Naive thymus-derived CD4-positive, alpha-beta T cell (primary cell): ENCODE measurements at regions not wholly inside any gene's neighbourhood (a gene's known extent, or its start where the extent isn't known, plus 50 kb on each side); places are given as distances from the start of the nearest gene placed in this dataset.

ENCODE experiments used
- ATAC-seq: fragments of 150-1000 bp; cut with Tn5 transposase; 2 replicates; pipeline ENCODE4 v1.10.0; 2021; ENCODE audit warnings: mild to moderate bottlenecking, moderate library complexity
- CTCF ChIA-PET: fragments of 350-600 bp; sonication (Branson Sonifier 250); formaldehyde crosslinking; loops from one replicate; lab custom pipeline; 2021; ENCODE audit warnings: antibody characterized with exemption; lab: Charles Lee
- POLR2A ChIA-PET: fragments of 350-600 bp; sonication (Branson Sonifier 250); formaldehyde crosslinking; loops from one replicate; lab custom pipeline; 2021; ENCODE audit warnings: antibody characterized with exemption, inconsistent platforms; lab: Charles Lee
- DNase-seq, 9 donors: peaks; one replicate each; pipeline versions ENCODE4 v3.0.0 to v3.0.0-alpha.2; 2020 to 2022; ENCODE audit warnings: mixed read lengths in 1 of 9
- H3K27ac ChIP-seq: one replicate; pipeline ENCODE4 v1.7.0; 2013; ENCODE audit warnings: mild to moderate bottlenecking, low read depth, low read length, moderate library complexity
- H3K27me3 ChIP-seq, 2 donors: one replicate each; pipeline ENCODE4 v1.7.0; 2013; ENCODE audit warnings: low read length in 2 of 2, mild to moderate bottlenecking in 2 of 2, moderate library complexity in 2 of 2; ENCODE audit not compliant: control insufficient read depth in 2 of 2, insufficient read depth in 2 of 2
- H3K36me3 ChIP-seq, 3 experiments: 1 replicate in 2 of 3; 2 replicates in 1 of 3; pipeline ENCODE4 v1.7.0; 2013; ENCODE audit warnings: low read length in 3 of 3, mild to moderate bottlenecking in 3 of 3, moderate library complexity in 1 of 3; ENCODE audit not compliant: insufficient read depth in 3 of 3, control insufficient read depth in 2 of 3
- H3K4me1 ChIP-seq, 2 donors: one replicate each; pipeline ENCODE4 v1.7.0; 2013; ENCODE audit warnings: low read length in 2 of 2, mild to moderate bottlenecking in 2 of 2, moderate library complexity in 1 of 2; ENCODE audit not compliant: control insufficient read depth in 2 of 2, insufficient read depth in 2 of 2
- H3K4me3 ChIP-seq: 2 replicates; pipeline ENCODE4 v1.7.0; 2013; ENCODE audit warnings: mild to moderate bottlenecking, low read length
- H3K9me3 ChIP-seq, 3 experiments: 1 replicate in 2 of 3; 2 replicates in 1 of 3; pipeline ENCODE4 v1.7.0; 2013; ENCODE audit warnings: low read length in 3 of 3; ENCODE audit not compliant: control insufficient read depth in 2 of 3
- H3K27ac Mint-ChIP-seq, 9 donors: one replicate each; pipeline ENCODE4 v1.8.0; 2020 to 2022; ENCODE audit warnings: mixed read lengths in 9 of 9, mild to moderate bottlenecking in 8 of 9, moderate library complexity in 5 of 9, inconsistent platforms in 2 of 9
- H3K27me3 Mint-ChIP-seq, 5 donors: one replicate each; pipeline ENCODE4 v1.8.0; 2021 to 2022; ENCODE audit warnings: mixed read lengths in 5 of 5, mild to moderate bottlenecking in 1 of 5
- H3K36me3 Mint-ChIP-seq, 5 donors: one replicate each; pipeline ENCODE4 v1.8.0; 2020 to 2022; ENCODE audit warnings: mixed read lengths in 5 of 5, mild to moderate bottlenecking in 3 of 5, inconsistent platforms in 1 of 5
- H3K4me1 Mint-ChIP-seq, 7 donors: one replicate each; pipeline ENCODE4 v1.8.0; 2020 to 2022; ENCODE audit warnings: mixed read lengths in 7 of 7, mild to moderate bottlenecking in 3 of 7, inconsistent platforms in 1 of 7
- H3K4me3 Mint-ChIP-seq, 10 donors: one replicate each; pipeline ENCODE4 v1.8.0; 2020 to 2022; ENCODE audit warnings: mild to moderate bottlenecking in 10 of 10, mixed read lengths in 10 of 10, moderate library complexity in 6 of 10, inconsistent platforms in 2 of 10
- H3K9me3 Mint-ChIP-seq, 11 donors: one replicate each; pipeline ENCODE4 v1.8.0; 2020 to 2022; ENCODE audit warnings: mixed read lengths in 11 of 11, mild to moderate bottlenecking in 4 of 11, inconsistent platforms in 1 of 11, moderate library complexity in 1 of 11
- intact Hi-C, 2 donors: fragments of 100-400 bp; cut with micrococcal nuclease; formaldehyde crosslinking; loops; one replicate each; pipeline ENCODE4 v1.15.1; 2023

DNA sequence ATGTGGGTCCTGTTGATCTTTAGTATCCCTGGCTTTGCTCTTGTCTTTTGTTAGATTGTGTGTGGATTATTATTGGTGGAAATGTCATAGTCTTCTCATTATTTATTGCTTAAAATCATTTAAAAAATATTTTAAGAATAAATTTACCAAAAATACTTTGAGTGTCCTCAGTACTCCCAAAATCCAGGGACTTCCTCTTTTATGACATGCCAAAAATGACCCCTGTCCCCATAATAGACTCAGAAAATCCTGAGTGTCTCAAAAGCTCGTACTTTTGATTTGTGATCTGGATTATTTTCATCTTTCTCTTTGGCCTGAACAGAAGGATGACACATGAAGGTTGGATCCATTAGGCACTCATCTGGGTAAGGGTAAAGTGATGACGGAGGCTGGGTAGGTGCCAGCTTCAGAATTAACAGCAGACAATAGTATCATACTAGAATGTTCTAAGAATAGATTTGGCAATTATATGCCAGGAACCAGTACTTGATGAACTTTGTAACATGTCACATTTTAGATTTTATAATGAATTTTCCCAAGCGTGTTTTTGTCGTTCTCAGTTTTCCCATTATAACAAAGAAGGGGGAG is 602.2 kb upstream of the CDH8 start:
- Mint-ChIP-seq H3K4me1 (peaks cover 0 to 5% (median 0%) of the 10 kb centered on the region in 7 donors), H3K27ac (no peak overlapping the region), H3K9me3 (peaks cover 4 to 60% (median 15%) of the 10 kb centered on the region in 11 donors), H3K4me3 (peak overlapping the region in 1 of 10 donors; percentile 15), H3K36me3 (peaks cover 0 to 7% (median 0%) of the 10 kb centered on the region in 5 donors), H3K27me3 (no peaks in the 10 kb centered on the region)
- no peak for DNase-seq
- Histone ChIP-seq H3K27me3 (no peaks in the 10 kb centered on the region), H3K27ac (no peak overlapping the region), H3K9me3 (peaks cover 0 to 15% (median 0%) of the 10 kb centered on the region in 3 experiments), H3K4me1 (no peaks in the 10 kb centered on the region), H3K36me3 (no peaks in the 10 kb centered on the region), H3K4me3 (no peak overlapping the region)
- no peak for ATAC-seq
- intact Hi-C loops, result no loop called here
- CTCF ChIA-PET, result interaction anchor here (0.6 kb wide), 1 partner anchor 284 kb away, joined by 3 read pairs; no protein-coding TSS in a partner anchor
- POLR2A ChIA-PET, result no interaction called here

DNA sequence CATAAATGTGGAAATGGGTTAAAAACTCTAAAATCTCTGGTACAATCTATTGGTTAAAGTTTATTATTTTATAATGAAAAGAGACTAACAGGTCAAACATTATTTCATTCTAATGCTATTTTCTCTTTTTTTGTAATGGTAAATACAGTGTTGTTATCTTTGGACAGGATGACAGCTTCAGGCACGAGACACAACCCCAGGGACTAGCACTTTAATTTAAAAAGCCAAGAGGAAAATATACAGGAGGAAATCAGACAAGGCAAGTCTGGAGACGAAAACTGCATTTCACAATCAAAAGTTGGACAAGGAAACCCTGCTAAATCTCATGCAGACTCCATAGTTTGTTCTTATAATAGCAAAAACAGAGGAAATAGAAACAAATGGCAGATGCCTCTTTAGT is 589.1 kb upstream of the CDH8 start:
- Histone ChIP-seq H3K27ac (no peak overlapping the region), H3K27me3 (no peaks in the 10 kb centered on the region), H3K36me3 (no peaks in the 10 kb centered on the region), H3K4me1 (no peaks in the 10 kb centered on the region), H3K4me3 (no peak overlapping the region), H3K9me3 (peaks cover 0 to 3% (median 0%) of the 10 kb centered on the region in 3 experiments)
- CTCF ChIA-PET, result no interaction called here
- POLR2A ChIA-PET, result no interaction called here
- no peak for ATAC-seq
- Mint-ChIP-seq H3K36me3 (no peaks in the 10 kb centered on the region), H3K4me1 (no peaks in the 10 kb centered on the region), H3K4me3 (no peak overlapping the region), H3K27ac (no peak overlapping the region), H3K27me3 (no peaks in the 10 kb centered on the region), H3K9me3 (peaks cover 0 to 46% (median 12%) of the 10 kb centered on the region in 11 donors)
- intact Hi-C loops, result no loop called here
- DNase-seq, result no peak

DNA sequence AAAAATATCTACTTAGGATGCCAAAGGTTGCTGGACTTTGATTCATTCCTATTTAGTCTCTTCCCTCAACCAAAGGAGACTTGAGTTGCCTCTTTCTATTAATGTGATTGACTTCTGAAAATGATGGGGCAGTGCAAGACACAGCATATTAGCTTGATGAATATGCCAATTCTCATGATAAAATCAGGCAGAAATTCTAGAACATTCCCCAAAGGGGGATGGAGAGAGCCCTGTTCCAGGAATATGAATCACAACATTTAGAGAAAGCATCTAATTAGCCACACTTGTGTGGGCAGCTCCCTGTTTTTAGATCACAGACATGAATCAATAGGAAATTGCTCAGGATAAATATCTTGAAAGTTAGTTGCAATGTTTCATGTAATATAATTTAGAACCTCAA is 584.0 kb upstream of the CDH8 start:
- Histone ChIP-seq H3K4me1 (no peaks in the 10 kb centered on the region), H3K27me3 (no peaks in the 10 kb centered on the region), H3K4me3 (no peak overlapping the region), H3K27ac (no peak overlapping the region), H3K36me3 (no peaks in the 10 kb centered on the region), H3K9me3 (peaks cover 0 to 8% (median 0%) of the 10 kb centered on the region in 3 experiments)
- no peaks in the 10 kb centered on the region for H3K27me3 Mint-ChIP-seq
- peaks cover 0 to 3% (median 0%) of the 10 kb centered on the region in 5 donors for H3K36me3 Mint-ChIP-seq
- POLR2A ChIA-PET, result no interaction called here
- CTCF ChIA-PET, result no interaction called here
- H3K4me1 Mint-ChIP-seq, result no peaks in the 10 kb centered on the region
- H3K4me3 Mint-ChIP-seq, result no peak overlapping the region
- no peak overlapping the region for H3K27ac Mint-ChIP-seq
- intact Hi-C loops, result no loop called here
- no peak for DNase-seq
- H3K9me3 Mint-ChIP-seq, result peaks cover 1 to 40% (median 16%) of the 10 kb centered on the region in 11 donors
- no peak for ATAC-seq

DNA sequence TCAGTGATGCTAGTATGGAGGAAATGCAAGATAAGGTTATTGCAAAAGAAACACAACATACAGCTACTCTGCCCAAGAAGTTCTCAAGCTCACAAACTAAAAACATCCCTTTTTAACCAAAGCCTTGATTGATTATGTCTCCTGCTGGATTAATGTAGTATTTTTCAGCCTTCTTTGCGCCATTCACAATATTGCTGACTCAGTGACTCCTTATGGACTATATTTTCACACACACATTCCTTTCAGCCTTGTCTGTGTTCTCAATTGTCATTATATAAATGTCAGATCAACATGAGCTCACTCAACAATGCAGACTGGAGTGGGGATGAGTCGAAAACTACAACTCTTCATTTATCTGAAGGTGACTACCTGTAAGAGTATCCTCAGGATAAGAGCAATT is 579.3 kb upstream of the CDH8 start:
- ATAC-seq, result no peak
- no peak overlapping the region for H3K27ac Mint-ChIP-seq
- H3K4me1 Mint-ChIP-seq, result no peaks in the 10 kb centered on the region

DNA sequence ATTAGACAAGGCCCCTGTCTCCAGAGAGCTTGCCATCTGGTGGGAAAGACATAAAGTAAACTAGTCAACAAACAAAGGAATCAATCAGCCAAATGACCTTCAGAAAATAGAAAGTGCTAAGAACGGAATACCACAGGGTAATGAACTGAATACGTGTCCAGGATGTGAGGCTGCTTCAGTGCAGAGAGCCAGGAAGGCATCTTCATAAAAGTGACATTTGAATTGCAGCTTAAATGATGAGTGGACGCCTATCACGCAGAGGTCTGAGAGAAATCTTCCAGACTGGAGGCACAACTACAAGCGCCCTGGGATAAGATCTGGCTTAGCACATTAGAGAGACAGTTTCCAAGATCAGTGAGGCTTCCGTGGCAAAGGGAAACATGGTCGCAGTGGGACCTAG is 574.1 kb upstream of the CDH8 start:
- Histone ChIP-seq H3K4me1 (no peaks in the 10 kb centered on the region), H3K27ac (no peak overlapping the region), H3K9me3 (peaks cover 0 to 6% (median 0%) of the 10 kb centered on the region in 3 experiments), H3K36me3 (no peaks in the 10 kb centered on the region), H3K4me3 (no peak overlapping the region), H3K27me3 (no peaks in the 10 kb centered on the region)
- Mint-ChIP-seq H3K36me3 (peaks cover 0 to 7% (median 0%) of the 10 kb centered on the region in 5 donors), H3K4me1 (no peaks in the 10 kb centered on the region), H3K27ac (no peak overlapping the region), H3K4me3 (peak overlapping the region in 1 of 10 donors; percentile 38), H3K9me3 (peaks cover 2 to 55% (median 21%) of the 10 kb centered on the region in 11 donors), H3K27me3 (no peaks in the 10 kb centered on the region)
- intact Hi-C loops, result no loop called here
- ATAC-seq (no peak), DNase-seq (no peak)
- ChIA-PET POLR2A (no interaction called here), CTCF (no interaction called here)

More for the DNA sequence above, 579.3 kb upstream of the CDH8 start:
- Histone ChIP-seq H3K4me1 (no peaks in the 10 kb centered on the region), H3K36me3 (no peaks in the 10 kb centered on the region), H3K27ac (no peak overlapping the region), H3K9me3 (peaks cover 0 to 8% (median under 1%) of the 10 kb centered on the region in 3 experiments), H3K27me3 (no peaks in the 10 kb centered on the region), H3K4me3 (no peak overlapping the region)
- Mint-ChIP-seq H3K4me3 (no peak overlapping the region), H3K36me3 (peaks cover 0 to 6% (median 0%) of the 10 kb centered on the region in 5 donors), H3K9me3 (peaks cover 4 to 41% (median 20%) of the 10 kb centered on the region in 11 donors), H3K27me3 (no peaks in the 10 kb centered on the region)
- ChIA-PET POLR2A (no interaction called here), CTCF (no interaction called here)
- no peak for DNase-seq
- intact Hi-C loops, result no loop called here

DNA sequence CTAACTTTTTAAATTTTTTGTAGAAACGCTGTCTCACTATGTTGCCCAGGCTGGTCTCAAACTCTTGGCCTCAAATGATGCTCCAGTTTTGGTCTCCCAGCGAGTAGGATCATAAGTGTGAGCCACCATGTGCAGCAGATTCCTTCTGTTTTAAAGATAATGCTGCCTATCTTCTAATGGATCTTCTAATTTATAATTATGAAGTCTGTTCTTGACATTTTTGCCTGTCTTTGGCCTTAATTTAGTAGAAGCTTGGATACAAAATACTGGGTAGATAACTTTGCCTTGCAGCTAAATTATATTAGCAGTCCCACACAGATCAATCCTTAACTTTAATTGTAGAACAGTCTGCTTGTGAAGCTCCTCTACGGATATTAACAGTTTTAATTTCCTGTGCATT is 566.6 kb upstream of the CDH8 start:
- H3K36me3 ChIP-seq, result no peaks in the 10 kb centered on the region
- H3K9me3 Mint-ChIP-seq, result peaks cover 7 to 50% (median 20%) of the 10 kb centered on the region in 11 donors
- H3K36me3 Mint-ChIP-seq, result peaks cover 0 to 3% (median 0%) of the 10 kb centered on the region in 5 donors
- H3K4me3 Mint-ChIP-seq, result no peak overlapping the region
- intact Hi-C loops, result no loop called here
- H3K27ac ChIP-seq, result no peak overlapping the region
- no peaks in the 10 kb centered on the region for H3K27me3 ChIP-seq
- H3K27me3 Mint-ChIP-seq, result no peaks in the 10 kb centered on the region
- ChIA-PET POLR2A (no interaction called here), CTCF (no interaction called here)
- no peaks in the 10 kb centered on the region for H3K9me3 ChIP-seq
- no peak overlapping the region for H3K27ac Mint-ChIP-seq
- DNase-seq (no peak), ATAC-seq (no peak)
- H3K4me3 ChIP-seq, result no peak overlapping the region
- no peaks in the 10 kb centered on the region for H3K4me1 ChIP-seq
- no peaks in the 10 kb centered on the region for H3K4me1 Mint-ChIP-seq

DNA sequence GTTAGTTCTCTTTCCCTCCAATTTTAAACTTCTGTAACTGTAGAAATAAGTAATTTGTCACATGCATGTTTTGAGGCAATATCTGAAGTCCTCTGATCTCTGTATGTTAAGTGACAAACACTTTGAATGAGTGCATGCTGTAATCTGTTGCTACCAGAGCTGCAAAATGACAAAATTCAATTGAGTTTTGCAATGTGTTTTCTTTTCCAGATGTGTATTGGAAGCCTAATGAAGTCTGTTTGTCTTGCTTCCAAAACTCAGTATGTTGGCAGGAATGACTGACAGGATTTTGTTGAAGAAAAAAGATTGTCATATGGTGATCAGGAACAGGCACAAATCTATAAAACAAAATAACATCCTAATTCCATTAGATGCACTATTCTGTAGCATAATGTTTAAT is 561.6 kb upstream of the CDH8 start:
- H3K9me3 ChIP-seq, result no peaks in the 10 kb centered on the region
- no peaks in the 10 kb centered on the region for H3K4me1 ChIP-seq
- peaks cover 8 to 51% (median 18%) of the 10 kb centered on the region in 11 donors for H3K9me3 Mint-ChIP-seq
- H3K27ac Mint-ChIP-seq, result no peak overlapping the region
- H3K4me1 Mint-ChIP-seq, result no peaks in the 10 kb centered on the region
- ChIA-PET CTCF (no interaction called here), POLR2A (no interaction called here)
- DNase-seq, result no peak
- H3K36me3 Mint-ChIP-seq, result peaks cover 0 to 3% (median 0%) of the 10 kb centered on the region in 5 donors
- H3K27me3 Mint-ChIP-seq, result no peaks in the 10 kb centered on the region
- intact Hi-C loops, result no loop called here
- no peak for ATAC-seq
- H3K27me3 ChIP-seq, result no peaks in the 10 kb centered on the region
- no peak overlapping the region for H3K4me3 ChIP-seq
- H3K27ac ChIP-seq, result no peak overlapping the region
- no peak overlapping the region for H3K4me3 Mint-ChIP-seq
- no peaks in the 10 kb centered on the region for H3K36me3 ChIP-seq
